Uterus (tissue), 2 donors: ENCODE measurements at regions not wholly inside any gene's neighbourhood (a gene's known extent, or its start where the extent isn't known, plus 50 kb on each side); places are given as distances from the start of the nearest gene placed in this dataset.

Experiments used
- CTCF ChIP-seq, 4 experiments: fragments of 200-600 bp in 2 of 4; fragments of 450-650 bp in 2 of 4; sonication (generic) in 2 of 4; IDR thresholded peaks; one replicate each; pipeline ENCODE4 v1.5.1; 2016 to 2019; ENCODE audit warnings: antibody characterized with exemption in 4 of 4, mild to moderate bottlenecking in 2 of 4, moderate library complexity in 1 of 4
- POLR2A ChIP-seq, 2 donors: fragments of 450-650 bp; IDR thresholded peaks; one replicate each; pipeline ENCODE4 v1.6.1; 2016; ENCODE audit warnings: antibody characterized with exemption in 2 of 2, mild to moderate bottlenecking in 1 of 2, moderate library complexity in 1 of 2

GRCh38 chr19:29129148-29129547 is 83.8 kb downstream of the UQCRFS1 start:
- TF ChIP-seq POLR2A (IDR thresholded peaks at IDR 0.05) (no peak), CTCF (IDR thresholded peaks at IDR 0.05) (no peak)
